PC-9 (cell line): ENCODE measurements at regions not wholly inside any gene's neighbourhood (a gene's known extent, or its start where the extent isn't known, plus 50 kb on each side); places are given as distances from the start of the nearest gene placed in this dataset.

Experiments
- CTCF ChIP-seq: fragments of 200-600 bp; sonication (generic); conservative IDR thresholded peaks from 2 replicates; pipeline ENCODE4 v1.6.1; 2017; ENCODE audit warnings: mixed run types, antibody characterized with exemption, mild to moderate bottlenecking, moderate library complexity
- EZH2 ChIP-seq: fragments of 200-600 bp; sonication (generic); IDR thresholded peaks from 2 replicates; pipeline ENCODE4 v1.8.0; 2017; ENCODE audit warnings: antibody characterized with exemption, low read depth

DNA sequence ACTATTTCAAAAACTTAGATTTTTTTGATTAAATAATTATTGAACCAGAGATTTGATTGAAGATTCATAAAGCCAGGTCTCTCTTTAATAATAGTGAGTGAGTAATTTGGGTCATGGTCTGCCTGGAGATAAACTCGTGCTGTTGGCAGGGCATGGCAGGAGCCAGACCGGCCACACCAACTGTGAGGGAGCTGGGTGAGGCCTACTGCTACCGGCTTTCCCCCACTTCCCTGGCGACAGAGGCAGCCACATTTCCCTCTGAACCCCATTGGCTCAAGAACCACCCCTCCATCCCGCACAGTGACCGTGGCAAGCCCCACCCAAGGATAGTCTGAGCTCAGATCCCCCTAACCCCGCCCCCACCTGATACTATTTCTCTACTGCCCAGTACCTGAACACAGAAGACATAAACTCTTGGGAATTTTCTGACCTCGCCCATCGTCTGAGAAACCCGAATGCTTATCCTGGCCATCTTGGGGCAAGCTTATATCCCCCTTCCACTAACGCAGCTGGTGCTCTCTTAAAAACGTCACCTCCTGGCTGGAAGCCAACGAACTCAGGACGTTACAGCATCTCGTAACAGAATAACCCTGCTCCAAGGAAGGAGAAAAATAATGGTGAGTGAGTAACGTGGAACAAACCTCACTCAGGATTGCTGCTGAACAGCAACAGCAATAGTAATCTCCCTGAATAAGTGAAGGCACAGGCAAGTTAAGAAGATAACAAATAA lies 627.6 kb upstream of the PCDH9 start:
- no peak for TF ChIP-seq CTCF
- no peak for TF ChIP-seq EZH2
